IMR-90 (cell line): ENCODE measurements at regions not wholly inside any gene's neighbourhood (a gene's known extent, or its start where the extent isn't known, plus 50 kb on each side); places are given as distances from the start of the nearest gene placed in this dataset.

ENCODE experiments used
- ATAC-seq: fragments of 200-7000 bp; cut with Tn5 transposase; 2 replicates; pipeline ENCODE4 v1.9.1; 2020; ENCODE audit warnings: low read depth, mild to moderate bottlenecking, moderate library complexity
- BruUV-seq: library from RNA; stranded (reverse); fragments of 400-500 nt; replicated peaks from 2 replicates; lab custom pipeline; 2021; lab: Mats Ljungman, UMichigan
- CTCF ChIA-PET: fragments of 300-600 bp; formaldehyde crosslinking; extraction: SDS; loops from one replicate; lab custom pipeline; 2021; ENCODE audit warnings: antibody characterized with exemption; lab: Yijun Ruan, JAX
- POLR2A ChIA-PET: fragments of 300-600 bp; sonication (Branson Sonifier 250); formaldehyde crosslinking; loops from one replicate; lab custom pipeline; 2022; ENCODE audit warnings: antibody characterized with exemption; ENCODE audit not compliant: unreplicated experiment; lab: Charles Lee
- DNase-seq: peaks from one replicate; pipeline ENCODE4 v3.0.0; 2013
- H2AFZ ChIP-seq: replicated peaks from 2 replicates; pipeline ENCODE3; 2013; ENCODE audit warnings: low read length, mild to moderate bottlenecking; ENCODE audit not compliant: poor library complexity
- H2AK5ac ChIP-seq: 2 replicates; pipeline ENCODE4 v1.6.1; 2013; ENCODE audit warnings: low read depth, low read length, inconsistent platforms
- H2AK9ac ChIP-seq: replicated peaks from 2 replicates; pipeline ENCODE3; 2013; ENCODE audit warnings: mild to moderate bottlenecking, low read depth, low read length, moderate library complexity; ENCODE audit not compliant: poor library complexity
- H2BK120ac ChIP-seq: 2 replicates; pipeline ENCODE4 v1.6.1; 2013; ENCODE audit warnings: low read depth, low read length, inconsistent platforms
- H2BK15ac ChIP-seq: 3 replicates; pipeline ENCODE4 v1.6.1; 2013; ENCODE audit warnings: low read depth, low read length, inconsistent platforms
- H2BK20ac ChIP-seq: 2 replicates; pipeline ENCODE4 v1.6.1; 2013; ENCODE audit warnings: low read depth, mild to moderate bottlenecking, inconsistent platforms, low read length, moderate library complexity
- H2BK5ac ChIP-seq: 2 replicates; pipeline ENCODE4 v1.6.1; 2013; ENCODE audit warnings: mild to moderate bottlenecking, low read depth, low read length, inconsistent platforms; ENCODE audit not compliant: poor library complexity, severe bottlenecking
- H3K14ac ChIP-seq: replicated peaks from 2 replicates; pipeline ENCODE4 v1.6.1; 2013; ENCODE audit warnings: low read depth, low read length, inconsistent platforms
- H3K18ac ChIP-seq: 2 replicates; pipeline ENCODE4 v1.6.1; 2013; ENCODE audit warnings: low read depth, low read length, control low read depth
- H3K23ac ChIP-seq: 2 replicates; pipeline ENCODE4 v1.6.1; 2013; ENCODE audit warnings: low read depth, low read length, inconsistent platforms
- H3K27ac ChIP-seq: 2 replicates; pipeline ENCODE4 v1.5.1; 2013; ENCODE audit warnings: mild to moderate bottlenecking, control low read depth, low read length; ENCODE audit not compliant: insufficient read depth
- H3K27me3 ChIP-seq: 2 replicates; pipeline ENCODE4 v1.6.1; 2013; ENCODE audit warnings: low read length; ENCODE audit not compliant: control insufficient read depth, insufficient read depth
- H3K36me3 ChIP-seq: 2 replicates; pipeline ENCODE4 v1.6.1; 2013; ENCODE audit warnings: low read length, mixed read lengths; ENCODE audit not compliant: control insufficient read depth, insufficient read depth
- H3K4ac ChIP-seq: 2 replicates; pipeline ENCODE4 v1.6.1; 2013; ENCODE audit warnings: low read depth, low read length, inconsistent platforms
- H3K4me1 ChIP-seq: 2 replicates; pipeline ENCODE4 v1.6.1; 2013; ENCODE audit warnings: low read length, mixed read lengths; ENCODE audit not compliant: control insufficient read depth, insufficient read depth
- H3K4me2 ChIP-seq: 2 replicates; pipeline ENCODE4 v1.6.1; 2013; ENCODE audit warnings: low read depth, mild to moderate bottlenecking, control low read depth, low read length, moderate library complexity
- H3K4me3 ChIP-seq: 2 replicates; pipeline ENCODE4 v1.5.1; 2013; ENCODE audit warnings: low read depth, mild to moderate bottlenecking, control low read depth, low read length, moderate library complexity; ENCODE audit not compliant: insufficient read depth
- H3K56ac ChIP-seq: 2 replicates; pipeline ENCODE4 v1.6.1; 2013; ENCODE audit warnings: low read length, inconsistent platforms; ENCODE audit not compliant: insufficient read depth; ENCODE audit errors: extremely low read depth
- H3K79me1 ChIP-seq, 2 experiments: 2 replicates each; pipeline ENCODE4 v1.6.1; 2013; ENCODE audit warnings: low read length in 2 of 2, inconsistent platforms in 1 of 2, low read depth in 1 of 2
- H3K9ac ChIP-seq: 2 replicates; pipeline ENCODE4 v1.6.1; 2013; ENCODE audit warnings: low read depth, low read length, control low read depth
- H3K9me1 ChIP-seq: 2 replicates; pipeline ENCODE4 v1.6.1; 2013; ENCODE audit warnings: low read length, inconsistent platforms; ENCODE audit not compliant: insufficient read depth
- H3K9me3 ChIP-seq: 2 replicates; pipeline ENCODE4 v1.6.1; 2013; ENCODE audit warnings: low read length; ENCODE audit not compliant: control insufficient read depth, insufficient read depth
- H4K20me1 ChIP-seq: 2 replicates; pipeline ENCODE4 v1.6.1; 2013; ENCODE audit warnings: low read length, inconsistent platforms; ENCODE audit not compliant: insufficient read depth
- H4K5ac ChIP-seq: 2 replicates; pipeline ENCODE4 v1.6.1; 2013; ENCODE audit warnings: mild to moderate bottlenecking, low read depth, low read length, control low read depth
- H4K8ac ChIP-seq, 2 experiments: 2 replicates each; pipeline ENCODE4 v1.6.1; 2013; ENCODE audit warnings: low read depth in 2 of 2, low read length in 2 of 2, control low read depth in 1 of 2, inconsistent platforms in 1 of 2
- H4K91ac ChIP-seq: 2 replicates; pipeline ENCODE4 v1.6.1; 2013; ENCODE audit warnings: low read depth, low read length, inconsistent platforms; ENCODE audit not compliant: insufficient read depth
- BHLHE40 ChIP-seq: fragments of 150-350 bp; IDR thresholded peaks from 2 replicates; pipeline ENCODE4 v1.6.1; 2016; ENCODE audit warnings: mild to moderate bottlenecking, low read depth, low read length
- CEBPB ChIP-seq: IDR thresholded peaks from 2 replicates; pipeline ENCODE4 v1.6.1; 2012; ENCODE audit warnings: low read depth, low read length, improper control_type of control experiment
- CHD1 ChIP-seq: IDR thresholded peaks from 2 replicates; pipeline ENCODE4 v1.6.1; 2012; ENCODE audit warnings: low read depth, low read length, improper control_type of control experiment
- FOS ChIP-seq: fragments of 150-350 bp; IDR thresholded peaks from 2 replicates; pipeline ENCODE4 v1.6.1; 2016; ENCODE audit warnings: low read depth, low read length
- MAFK ChIP-seq: IDR thresholded peaks from 2 replicates; pipeline ENCODE4 v1.6.1; 2012; ENCODE audit warnings: low read depth, low read length, improper control_type of control experiment
- MAZ ChIP-seq: IDR thresholded peaks from 2 replicates; pipeline ENCODE4 v1.6.1; 2012; ENCODE audit warnings: low read depth, mild to moderate bottlenecking, low read length, improper control_type of control experiment, moderate library complexity, borderline replicate concordance
- MXI1 ChIP-seq: IDR thresholded peaks from 2 replicates; pipeline ENCODE4 v1.6.1; 2012; ENCODE audit warnings: low read depth, mild to moderate bottlenecking, low read length, moderate library complexity, borderline replicate concordance
- NFE2L2 ChIP-seq: fragments of 150-350 bp; IDR thresholded peaks from 2 replicates; pipeline ENCODE4 v1.6.1; 2016; ENCODE audit warnings: low read depth, mild to moderate bottlenecking, low read length
- POLR2A ChIP-seq: IDR thresholded peaks from 2 replicates; pipeline ENCODE4 v1.6.1; 2012; ENCODE audit warnings: mild to moderate bottlenecking, low read depth, low read length
- RAD21 ChIP-seq: IDR thresholded peaks from 2 replicates; pipeline ENCODE4 v1.6.1; 2012; ENCODE audit warnings: low read length, improper control_type of control experiment
- RCOR1 ChIP-seq: IDR thresholded peaks from 2 replicates; pipeline ENCODE4 v1.6.1; 2012; ENCODE audit warnings: mild to moderate bottlenecking, low read length, improper control_type of control experiment; ENCODE audit not compliant: insufficient replicate concordance
- RFX5 ChIP-seq: IDR thresholded peaks from 2 replicates; pipeline ENCODE4 v1.8.0; 2012; ENCODE audit warnings: low read depth, mild to moderate bottlenecking, low read length, moderate library complexity
- SMC3 ChIP-seq: fragments of 150-350 bp; IDR thresholded peaks from 2 replicates; pipeline ENCODE4 v1.6.1; 2016; ENCODE audit warnings: low read depth, mild to moderate bottlenecking, antibody characterized with exemption, low read length, moderate library complexity
- WGBS, 2 experiments: methylation state at CpG; one replicate each; pipeline versions ENCODE4 v1.1.5 to v1.1.7; 2013; ENCODE audit warnings: missing lambda C conversion rate in 2 of 2; ENCODE audit not compliant: insufficient read length in 1 of 2; ENCODE audit errors: extremely low coverage in 2 of 2; 5-methylcytosine and 5-hydroxymethylcytosine counted together
- dilution Hi-C: fragments of 300-500 bp; cut with HindIII; formaldehyde crosslinking; loops from one replicate; pipeline ENCODE4 v1.14.3; 2018; ENCODE audit warnings: low sequenced_read_pairs; ENCODE audit not compliant: unreplicated experiment
- in situ Hi-C: fragments of 300-500 bp; cut with MboI; formaldehyde crosslinking; loops from 3 replicates; pipeline ENCODE4 v1.14.3; 2019; ENCODE audit warnings: low sequenced_read_pairs, inconsistent platforms, mixed read lengths
- intact Hi-C: fragments of 100-400 bp; cut with micrococcal nuclease; formaldehyde crosslinking; loops from 2 replicates; pipeline ENCODE4 v1.10.0; 2022
- TF ChIP-seq, protein P1 (sequence below): fragments of 150-350 bp; IDR thresholded peaks from 2 replicates; pipeline ENCODE4 v1.6.1; 2017; ENCODE audit warnings: mild to moderate bottlenecking, antibody characterized with exemption, low read length, low read depth
- TF ChIP-seq, protein P2 (sequence below): fragments of 150-350 bp; IDR thresholded peaks from 2 replicates; pipeline ENCODE4 v1.6.1; 2016; ENCODE audit warnings: low read depth, mild to moderate bottlenecking, low read length, moderate library complexity, borderline replicate concordance
- TF ChIP-seq, protein P3 (sequence below): conservative IDR thresholded peaks from 2 replicates; pipeline ENCODE4 v1.5.1; 2012; ENCODE audit warnings: mild to moderate bottlenecking, low read depth, low read length, improper control_type of control experiment

DNA sequence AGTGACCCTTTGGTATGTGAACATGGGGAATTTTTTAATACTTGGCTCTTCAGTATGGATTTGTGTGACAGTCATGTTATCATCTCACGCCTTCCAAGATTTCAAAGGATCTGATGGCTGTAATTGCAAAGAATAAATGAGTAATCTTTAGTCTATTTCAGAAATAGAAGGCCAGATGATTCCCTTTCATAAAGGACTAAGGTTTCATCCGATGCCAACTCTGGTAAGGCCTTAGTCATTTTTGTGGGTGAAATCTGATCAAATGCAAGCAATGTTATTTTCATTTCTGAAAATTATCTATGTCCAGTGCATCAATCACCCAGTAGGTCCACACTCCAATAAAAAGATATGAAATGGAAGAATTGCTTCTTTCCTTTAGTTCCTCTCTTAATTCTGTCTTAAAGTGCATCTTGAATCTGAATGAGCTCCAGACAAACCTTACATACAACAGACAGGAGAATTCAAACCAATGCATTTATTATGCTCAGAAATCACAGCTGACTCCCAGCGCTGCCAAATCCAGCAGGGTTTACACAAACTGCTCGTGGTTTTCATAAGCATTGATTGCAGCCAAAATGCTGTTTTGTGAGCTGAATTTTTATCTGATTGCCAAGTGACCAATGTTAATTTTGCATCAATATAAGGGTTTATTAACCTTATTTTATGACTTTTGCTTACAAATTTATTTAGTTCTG is 565.2 kb upstream of the MARCKS start:
- H4K8ac ChIP-seq: no peak overlapping the region
- intact Hi-C loops: loop anchor here (5.0 to 10.0 kb wide), 2 partner anchors 100 to 563 kb away; partner anchors contain the start of gene MARCKS
- no TSS peak for BruUV-seq
- in situ Hi-C loops: no loop called here
- peak; percentile 44 for ATAC-seq
- H3K4me1 ChIP-seq: no peaks in the 10 kb centered on the region
- H3K27me3 ChIP-seq: no peaks in the 10 kb centered on the region
- no peak overlapping the region for H3K56ac ChIP-seq
- TF ChIP-seq RFX5 (no peak), RCOR1 (no peak), MAZ (no peak), FOS (no peak), CEBPB (no peak), RAD21 (no peak), POLR2A (no peak), NFE2L2 (no peak), SMC3 (no peak), MAFK (no peak), CHD1 (no peak), BHLHE40 (no peak), MXI1 (no peak)
- TF ChIP-seq, protein P1, sequence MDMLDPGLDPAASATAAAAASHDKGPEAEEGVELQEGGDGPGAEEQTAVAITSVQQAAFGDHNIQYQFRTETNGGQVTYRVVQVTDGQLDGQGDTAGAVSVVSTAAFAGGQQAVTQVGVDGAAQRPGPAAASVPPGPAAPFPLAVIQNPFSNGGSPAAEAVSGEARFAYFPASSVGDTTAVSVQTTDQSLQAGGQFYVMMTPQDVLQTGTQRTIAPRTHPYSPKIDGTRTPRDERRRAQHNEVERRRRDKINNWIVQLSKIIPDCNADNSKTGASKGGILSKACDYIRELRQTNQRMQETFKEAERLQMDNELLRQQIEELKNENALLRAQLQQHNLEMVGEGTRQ: no peak
- TF ChIP-seq, protein P2, sequence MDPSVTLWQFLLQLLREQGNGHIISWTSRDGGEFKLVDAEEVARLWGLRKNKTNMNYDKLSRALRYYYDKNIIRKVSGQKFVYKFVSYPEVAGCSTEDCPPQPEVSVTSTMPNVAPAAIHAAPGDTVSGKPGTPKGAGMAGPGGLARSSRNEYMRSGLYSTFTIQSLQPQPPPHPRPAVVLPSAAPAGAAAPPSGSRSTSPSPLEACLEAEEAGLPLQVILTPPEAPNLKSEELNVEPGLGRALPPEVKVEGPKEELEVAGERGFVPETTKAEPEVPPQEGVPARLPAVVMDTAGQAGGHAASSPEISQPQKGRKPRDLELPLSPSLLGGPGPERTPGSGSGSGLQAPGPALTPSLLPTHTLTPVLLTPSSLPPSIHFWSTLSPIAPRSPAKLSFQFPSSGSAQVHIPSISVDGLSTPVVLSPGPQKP: no peak
- TF ChIP-seq, protein P3, sequence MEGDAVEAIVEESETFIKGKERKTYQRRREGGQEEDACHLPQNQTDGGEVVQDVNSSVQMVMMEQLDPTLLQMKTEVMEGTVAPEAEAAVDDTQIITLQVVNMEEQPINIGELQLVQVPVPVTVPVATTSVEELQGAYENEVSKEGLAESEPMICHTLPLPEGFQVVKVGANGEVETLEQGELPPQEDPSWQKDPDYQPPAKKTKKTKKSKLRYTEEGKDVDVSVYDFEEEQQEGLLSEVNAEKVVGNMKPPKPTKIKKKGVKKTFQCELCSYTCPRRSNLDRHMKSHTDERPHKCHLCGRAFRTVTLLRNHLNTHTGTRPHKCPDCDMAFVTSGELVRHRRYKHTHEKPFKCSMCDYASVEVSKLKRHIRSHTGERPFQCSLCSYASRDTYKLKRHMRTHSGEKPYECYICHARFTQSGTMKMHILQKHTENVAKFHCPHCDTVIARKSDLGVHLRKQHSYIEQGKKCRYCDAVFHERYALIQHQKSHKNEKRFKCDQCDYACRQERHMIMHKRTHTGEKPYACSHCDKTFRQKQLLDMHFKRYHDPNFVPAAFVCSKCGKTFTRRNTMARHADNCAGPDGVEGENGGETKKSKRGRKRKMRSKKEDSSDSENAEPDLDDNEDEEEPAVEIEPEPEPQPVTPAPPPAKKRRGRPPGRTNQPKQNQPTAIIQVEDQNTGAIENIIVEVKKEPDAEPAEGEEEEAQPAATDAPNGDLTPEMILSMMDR: no peak
- no peak overlapping the region for H3K18ac ChIP-seq
- H3K9ac ChIP-seq: no peak overlapping the region
- no CpG with 5 or more reads among the region's 4 CpGs for WGBS, 2 experiments
- 0 out of 2 replicates have a peak overlapping the region, but pooled peaks have one; percentile 21 for H3K4me2 ChIP-seq
- H2AK9ac ChIP-seq: no peak overlapping the region
- POLR2A ChIA-PET: no interaction called here
- DNase-seq: peak; percentile 51
- no peak overlapping the region for H3K4me3 ChIP-seq
- dilution Hi-C loops: no loop called here
- peaks cover 3% of the 10 kb centered on the region; the same call in 1 of the 2 replicates for H3K9me3 ChIP-seq
- CTCF ChIA-PET: interaction anchor here (0.6 kb wide), 1 partner anchor 63 kb away, joined by 3 read pairs; no protein-coding TSS in a partner anchor
- no peak overlapping the region for H4K5ac ChIP-seq
- H3K23ac ChIP-seq: no peak overlapping the region
- no peak overlapping the region for H2BK15ac ChIP-seq
- no peaks in the 10 kb centered on the region for H3K36me3 ChIP-seq
- H3K14ac ChIP-seq: no peak overlapping the region
- H3K9me1 ChIP-seq: no peaks in the 10 kb centered on the region
- H4K91ac ChIP-seq: no peak overlapping the region
- H2AK5ac ChIP-seq: no peak overlapping the region
- no peak overlapping the region for H2BK20ac ChIP-seq
- H4K20me1 ChIP-seq: no peaks in the 10 kb centered on the region
- H2BK120ac ChIP-seq: no peak overlapping the region
- no peak overlapping the region for H2BK5ac ChIP-seq
- H2AFZ ChIP-seq: no peak overlapping the region
- no peaks in the 10 kb centered on the region for H3K79me1 ChIP-seq
- no peak overlapping the region for H3K27ac ChIP-seq
- H3K4ac ChIP-seq: no peak overlapping the region
